Right lobe of liver (tissue), 6 donors: ENCODE measurements at regions not wholly inside any gene's neighbourhood (a gene's known extent, or its start where the extent isn't known, plus 50 kb on each side); places are given as distances from the start of the nearest gene placed in this dataset.

Experiments used
- ATAC-seq, 4 donors: fragments of 200-7000 bp; cut with Tn5 transposase; one replicate each; pipeline ENCODE4 v1.9.1; 2020; ENCODE audit warnings: mild to moderate bottlenecking in 4 of 4, moderate library complexity in 4 of 4
- DNase-seq, 3 donors: peaks; one replicate each; pipeline ENCODE4 v3.0.0-alpha.2; 2020
- H3K27ac ChIP-seq, 3 donors: fragments of 200-600 bp; one replicate each; pipeline ENCODE4 v1.8.0; 2022
- H3K27me3 ChIP-seq, 2 donors: fragments of 200-600 bp; one replicate each; pipeline ENCODE4 v1.8.0; 2022
- H3K36me3 ChIP-seq, 4 donors: fragments of 200-600 bp; sonication (generic) in 1 of 4; one replicate each; pipeline versions ENCODE4 v1.5.1 to v1.8.0; 2017 to 2022; ENCODE audit warnings: control low read depth in 1 of 4
- H3K4me1 ChIP-seq, 4 donors: fragments of 200-600 bp; sonication (generic) in 1 of 4; one replicate each; pipeline versions ENCODE4 v1.5.1 to v1.8.0; 2017 to 2022; ENCODE audit warnings: control low read depth in 1 of 4
- H3K4me3 ChIP-seq, 3 donors: fragments of 200-600 bp; one replicate each; pipeline ENCODE4 v1.8.0; 2022
- H3K9me3 ChIP-seq, 4 donors: fragments of 200-600 bp; sonication (generic) in 1 of 4; one replicate each; pipeline versions ENCODE4 v1.5.1 to v1.8.0; 2017 to 2022; ENCODE audit warnings: control low read depth in 1 of 4
- POLR2A ChIP-seq: fragments of 450-650 bp; IDR thresholded peaks from one replicate; pipeline ENCODE4 v1.6.1; 2017; ENCODE audit warnings: antibody characterized with exemption, mild to moderate bottlenecking
- WGBS: methylation state at CpG from one replicate; pipeline ENCODE4 v1.1.6; 2018; ENCODE audit warnings: low coverage, low lambda C conversion rate; ENCODE audit not compliant: insufficient coverage; ENCODE audit errors: missing lambda C conversion rate; 5-methylcytosine and 5-hydroxymethylcytosine counted together
- intact Hi-C, 2 donors: fragments of 100-400 bp; cut with DNase I; formaldehyde crosslinking; loops; one replicate each; pipeline versions ENCODE4 v1.11.2 to v1.14.1; 2022
- TF ChIP-seq, protein P1 (sequence below), 4 donors: fragments of 200-600 bp in 3 of 4; fragments of 450-650 bp in 1 of 4; IDR thresholded peaks; one replicate each; pipeline versions ENCODE4 v1.5.1 to v1.8.0; 2016 to 2022; ENCODE audit warnings: antibody characterized with exemption in 4 of 4, mild to moderate bottlenecking in 2 of 4
- donor health status: DM: no; HTN: yes; CAD: no.
- donor health status: DM: no; HTN: no; CAD: no.
- donor health status: DM: no; HTN: no; CAD: no.
- donor health status: DM: no; HTN: yes; CAD: no.
- donor health status: DM: no; HTN: yes; CAD: no.

DNA sequence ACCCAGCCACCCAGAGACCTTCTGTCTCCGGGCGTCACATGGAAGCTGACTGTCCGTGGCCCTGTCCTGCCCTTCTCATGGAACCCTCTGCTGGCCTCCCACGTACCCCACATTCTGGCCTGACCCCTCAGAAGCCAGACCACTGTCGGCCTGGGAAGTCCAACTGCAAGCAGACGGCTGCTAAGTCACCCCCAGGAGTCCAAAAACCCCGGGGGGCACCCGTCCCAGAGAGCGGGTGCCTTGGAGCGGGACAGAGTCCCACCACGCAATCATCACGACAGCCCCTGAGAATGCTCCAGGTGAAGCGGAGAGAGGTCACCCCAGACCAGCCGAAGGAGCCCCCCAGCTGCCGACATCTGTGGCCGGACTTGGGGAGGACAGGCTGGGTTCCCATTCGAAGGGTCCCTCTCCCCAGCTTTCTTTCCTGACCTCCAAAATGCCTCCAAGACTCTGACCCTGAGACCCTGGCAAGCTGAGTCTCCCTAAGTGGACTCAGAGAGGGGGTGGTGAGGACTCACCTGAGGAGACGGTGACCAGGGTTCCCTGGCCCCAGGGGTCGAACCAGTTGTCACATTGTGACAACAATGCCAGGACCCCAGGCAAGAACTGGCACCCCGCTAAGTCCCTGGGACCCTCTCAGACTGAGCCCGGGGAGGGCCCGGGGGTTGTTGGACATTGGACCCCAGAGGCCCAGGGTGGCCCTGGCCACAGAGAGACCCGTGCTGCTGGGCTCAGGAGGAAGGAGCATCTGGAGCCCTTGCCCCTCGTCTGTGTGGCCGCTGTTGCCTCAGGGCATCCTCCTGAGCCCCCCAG lies 337.1 kb downstream of the TMEM121 start:
- Histone ChIP-seq H3K9me3 (no peaks in the 10 kb centered on the region), H3K36me3 (no peaks in the 10 kb centered on the region), H3K27ac (no peak overlapping the region), H3K27me3 (no peaks in the 10 kb centered on the region), H3K4me3 (no peak overlapping the region), H3K4me1 (no peaks in the 10 kb centered on the region)
- DNase-seq (peak; percentile 11 to 46 (median 35)), ATAC-seq (no peak)
- intact Hi-C loops, result no loop called here
- 82% methylated on average over 3 of the region's 25 CpGs for WGBS
- no peak for TF ChIP-seq POLR2A
- TF ChIP-seq, protein P1, sequence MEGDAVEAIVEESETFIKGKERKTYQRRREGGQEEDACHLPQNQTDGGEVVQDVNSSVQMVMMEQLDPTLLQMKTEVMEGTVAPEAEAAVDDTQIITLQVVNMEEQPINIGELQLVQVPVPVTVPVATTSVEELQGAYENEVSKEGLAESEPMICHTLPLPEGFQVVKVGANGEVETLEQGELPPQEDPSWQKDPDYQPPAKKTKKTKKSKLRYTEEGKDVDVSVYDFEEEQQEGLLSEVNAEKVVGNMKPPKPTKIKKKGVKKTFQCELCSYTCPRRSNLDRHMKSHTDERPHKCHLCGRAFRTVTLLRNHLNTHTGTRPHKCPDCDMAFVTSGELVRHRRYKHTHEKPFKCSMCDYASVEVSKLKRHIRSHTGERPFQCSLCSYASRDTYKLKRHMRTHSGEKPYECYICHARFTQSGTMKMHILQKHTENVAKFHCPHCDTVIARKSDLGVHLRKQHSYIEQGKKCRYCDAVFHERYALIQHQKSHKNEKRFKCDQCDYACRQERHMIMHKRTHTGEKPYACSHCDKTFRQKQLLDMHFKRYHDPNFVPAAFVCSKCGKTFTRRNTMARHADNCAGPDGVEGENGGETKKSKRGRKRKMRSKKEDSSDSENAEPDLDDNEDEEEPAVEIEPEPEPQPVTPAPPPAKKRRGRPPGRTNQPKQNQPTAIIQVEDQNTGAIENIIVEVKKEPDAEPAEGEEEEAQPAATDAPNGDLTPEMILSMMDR (IDR thresholded peaks at IDR 0.05), result no peak

DNA sequence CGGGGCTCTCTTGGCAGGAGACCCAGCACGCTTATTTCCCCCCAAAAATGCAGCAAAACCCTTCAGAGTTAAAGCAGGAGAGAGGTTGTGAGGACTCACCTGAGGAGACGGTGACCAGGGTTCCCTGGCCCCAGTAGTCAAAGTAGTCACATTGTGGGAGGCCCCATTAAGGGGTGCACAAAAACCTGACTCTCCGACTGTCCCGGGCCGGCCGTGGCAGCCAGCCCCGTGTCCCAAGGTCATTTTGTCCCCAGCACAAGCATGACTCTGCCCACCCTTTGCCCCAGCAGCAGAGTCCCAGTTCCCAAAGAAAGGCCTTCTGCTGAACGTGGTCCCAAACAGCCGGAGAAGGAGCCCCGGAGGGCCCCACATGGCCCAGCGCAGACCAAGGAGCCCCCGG lies 337.7 kb downstream of the TMEM121 start:
- intact Hi-C loops, result no loop called here
- DNase-seq (peak in 1 of 3 donors; percentile 29), ATAC-seq (no peak)
- Histone ChIP-seq H3K4me3 (no peak overlapping the region), H3K36me3 (no peaks in the 10 kb centered on the region), H3K9me3 (no peaks in the 10 kb centered on the region), H3K4me1 (no peaks in the 10 kb centered on the region), H3K27me3 (no peaks in the 10 kb centered on the region), H3K27ac (no peak overlapping the region)
- TF ChIP-seq, protein P1 (IDR thresholded peaks at IDR 0.05), result no peak
- TF ChIP-seq POLR2A, result no peak
- no CpG with 5 or more reads among the region's 13 CpGs for WGBS

DNA sequence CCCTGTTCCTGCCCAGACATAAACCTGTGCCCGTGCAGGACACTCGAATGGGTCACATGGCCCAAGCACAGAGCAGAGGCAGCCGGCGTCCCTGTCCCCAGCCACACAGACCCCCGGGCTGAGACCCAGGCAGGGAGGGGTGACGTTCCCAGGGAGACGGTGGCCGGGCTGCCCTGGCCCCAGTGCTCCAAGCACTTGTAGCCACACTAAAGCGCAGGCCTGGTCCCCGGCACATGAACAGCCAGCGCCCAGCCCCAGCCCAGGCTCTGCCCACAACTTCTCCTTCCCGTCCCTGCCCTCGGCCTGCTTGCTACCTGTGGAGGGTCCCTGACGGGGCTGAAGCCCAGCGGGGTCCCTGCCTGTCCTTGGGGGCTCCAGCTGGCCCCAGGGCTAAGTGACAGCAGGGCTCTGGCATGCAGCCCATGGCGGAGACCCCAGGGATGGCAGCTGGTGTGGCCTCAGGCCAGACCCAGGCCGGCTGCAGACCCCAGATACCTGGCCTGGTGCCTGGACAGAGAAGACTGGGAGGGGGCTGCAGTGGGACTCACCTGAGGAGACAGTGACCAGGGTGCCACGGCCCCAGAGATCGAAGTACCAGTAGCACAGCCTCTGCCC lies 338.4 kb downstream of the TMEM121 start:
- Histone ChIP-seq H3K4me3 (no peak overlapping the region), H3K4me1 (no peaks in the 10 kb centered on the region), H3K9me3 (no peaks in the 10 kb centered on the region), H3K27me3 (no peaks in the 10 kb centered on the region), H3K36me3 (no peaks in the 10 kb centered on the region), H3K27ac (no peak overlapping the region)
- peak in 1 of 4 donors; percentile 5 for ATAC-seq
- WGBS, result no CpG with 5 or more reads among the region's 19 CpGs
- intact Hi-C loops, result no loop called here
- DNase-seq, result peak; percentile 9 to 44 (median 36)
- no peak for TF ChIP-seq POLR2A
- TF ChIP-seq, protein P1 (IDR thresholded peaks at IDR 0.05), result no peak

DNA sequence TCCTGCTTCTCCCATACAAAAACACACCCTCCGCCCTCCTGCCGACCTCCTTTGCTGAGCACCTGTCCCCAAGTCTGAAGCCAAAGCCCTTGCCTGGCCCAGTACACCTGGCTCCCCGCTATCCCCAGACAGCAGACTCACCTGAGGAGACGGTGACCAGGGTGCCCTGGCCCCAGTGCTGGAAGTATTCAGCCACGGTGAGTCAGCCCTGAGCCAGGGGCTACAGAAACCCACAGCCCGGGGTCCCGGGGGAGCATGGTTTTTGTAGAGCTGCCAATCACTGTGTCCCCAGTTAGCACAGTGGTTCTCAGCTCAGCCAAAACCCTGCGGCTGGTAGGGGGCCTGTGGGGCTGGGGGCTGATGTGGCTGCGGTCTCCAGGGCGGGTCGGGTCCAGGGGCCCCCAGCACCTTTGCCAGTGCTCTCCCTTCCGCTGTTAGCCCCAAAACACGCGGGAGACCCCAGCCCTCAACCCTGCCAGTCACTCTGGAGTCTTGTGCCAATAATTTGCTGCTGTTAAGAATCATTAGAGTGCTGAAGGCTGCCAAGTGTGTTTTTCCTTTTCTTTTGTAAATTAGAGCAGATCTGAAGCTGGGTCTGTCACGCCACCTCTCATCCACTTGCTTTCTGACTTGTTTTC lies 339.0 kb downstream of the TMEM121 start:
- no peak overlapping the region for H3K27ac ChIP-seq
- intact Hi-C loops, result no loop called here
- 100% methylated on average over 1 of the region's 15 CpGs for WGBS
- H3K36me3 ChIP-seq, result no peaks in the 10 kb centered on the region
- DNase-seq (peak; percentile 10 to 34 (median 28)), ATAC-seq (no peak)
- H3K27me3 ChIP-seq, result no peaks in the 10 kb centered on the region
- no peak for TF ChIP-seq POLR2A
- TF ChIP-seq, protein P1 (IDR thresholded peaks at IDR 0.05), result no peak
- H3K4me1 ChIP-seq, result no peaks in the 10 kb centered on the region
- no peak overlapping the region for H3K4me3 ChIP-seq
- no peaks in the 10 kb centered on the region for H3K9me3 ChIP-seq
